ENCODE measurements at regions not wholly inside any gene's neighbourhood (a gene's known extent, or its start where the extent isn't known, plus 50 kb on each side); places are given as distances from the start of the nearest gene placed in this dataset.

GRCh38 chr17:79412110-79412509 is 198.7 kb downstream of the RBFOX3 start:
- no peak overlapping the region for H3K4me3 ChIP-seq (replicated peaks in 1 of 2; ENCODE audit: low read depth in 2 of 2, low read length in 2 of 2)
- DNase-seq (ENCODE audit: low read depth in 2 of 2): no peak
- TF ChIP-seq, protein P1, sequence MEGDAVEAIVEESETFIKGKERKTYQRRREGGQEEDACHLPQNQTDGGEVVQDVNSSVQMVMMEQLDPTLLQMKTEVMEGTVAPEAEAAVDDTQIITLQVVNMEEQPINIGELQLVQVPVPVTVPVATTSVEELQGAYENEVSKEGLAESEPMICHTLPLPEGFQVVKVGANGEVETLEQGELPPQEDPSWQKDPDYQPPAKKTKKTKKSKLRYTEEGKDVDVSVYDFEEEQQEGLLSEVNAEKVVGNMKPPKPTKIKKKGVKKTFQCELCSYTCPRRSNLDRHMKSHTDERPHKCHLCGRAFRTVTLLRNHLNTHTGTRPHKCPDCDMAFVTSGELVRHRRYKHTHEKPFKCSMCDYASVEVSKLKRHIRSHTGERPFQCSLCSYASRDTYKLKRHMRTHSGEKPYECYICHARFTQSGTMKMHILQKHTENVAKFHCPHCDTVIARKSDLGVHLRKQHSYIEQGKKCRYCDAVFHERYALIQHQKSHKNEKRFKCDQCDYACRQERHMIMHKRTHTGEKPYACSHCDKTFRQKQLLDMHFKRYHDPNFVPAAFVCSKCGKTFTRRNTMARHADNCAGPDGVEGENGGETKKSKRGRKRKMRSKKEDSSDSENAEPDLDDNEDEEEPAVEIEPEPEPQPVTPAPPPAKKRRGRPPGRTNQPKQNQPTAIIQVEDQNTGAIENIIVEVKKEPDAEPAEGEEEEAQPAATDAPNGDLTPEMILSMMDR (IDR thresholded peaks at IDR 0.05; ENCODE audit: low read depth, low read length): no peak

DNA sequence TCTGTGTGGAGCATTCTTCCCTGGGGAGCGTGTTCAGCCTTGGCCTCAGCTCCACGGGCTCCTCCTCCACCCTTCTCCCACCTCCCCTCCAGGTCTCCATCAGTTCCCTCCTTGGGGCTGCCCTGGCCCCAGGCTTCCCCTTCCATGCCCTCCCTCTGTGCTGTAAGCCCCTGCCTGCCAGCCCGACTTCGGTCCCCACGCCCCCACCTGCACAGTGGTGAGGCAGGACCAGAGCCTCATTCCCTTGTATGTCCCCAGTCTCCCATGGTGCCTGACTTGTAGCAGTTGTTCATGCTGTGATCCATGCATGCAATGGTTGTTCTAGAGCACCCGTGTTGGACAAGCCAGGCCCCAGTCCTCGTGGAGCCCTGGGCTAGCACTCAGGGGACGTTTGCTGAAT is 199.4 kb downstream of the RBFOX3 start:
- H3K4me3 ChIP-seq (replicated peaks in 1 of 2; ENCODE audit: low read depth in 2 of 2, low read length in 2 of 2): no peak overlapping the region
- TF ChIP-seq, protein P1 (IDR thresholded peaks at IDR 0.05; ENCODE audit: low read depth, low read length): no peak
- DNase-seq (ENCODE audit: low read depth in 2 of 2): no peak

GRCh38 chr17:79410681-79411080 is 200.2 kb downstream of the RBFOX3 start:
- no peak overlapping the region for H3K4me3 ChIP-seq (replicated peaks in 1 of 2; ENCODE audit: low read depth in 2 of 2, low read length in 2 of 2)
- TF ChIP-seq, protein P1 (IDR thresholded peaks at IDR 0.05; ENCODE audit: low read depth, low read length): no peak
- DNase-seq (ENCODE audit: low read depth in 2 of 2): no peak

- H3K4me3 ChIP-seq (replicated peaks in 1 of 2; ENCODE audit: low read depth in 2 of 2, low read length in 2 of 2): no peak overlapping the region
- TF ChIP-seq, protein P1 (IDR thresholded peaks at IDR 0.05; ENCODE audit: low read depth, low read length): no peak
- DNase-seq (ENCODE audit: low read depth in 2 of 2): no peak
Measured at GRCh38 chr17:79408251-79408650, 202.6 kb downstream of the RBFOX3 start.

- no peak for DNase-seq (ENCODE audit: low read depth in 2 of 2)
- TF ChIP-seq, protein P1 (IDR thresholded peaks at IDR 0.05; ENCODE audit: low read depth, low read length): no peak
- H3K4me3 ChIP-seq (replicated peaks in 1 of 2; ENCODE audit: low read depth in 2 of 2, low read length in 2 of 2): no peak overlapping the region
Measured at GRCh38 chr17:79407385-79407784, 203.5 kb downstream of the RBFOX3 start.

- DNase-seq (ENCODE audit: low read depth in 2 of 2): no peak
- H3K4me3 ChIP-seq (replicated peaks in 1 of 2; ENCODE audit: low read depth in 2 of 2, low read length in 2 of 2): no peak overlapping the region
Measured at GRCh38 chr17:79406316-79406715, 204.5 kb downstream of the RBFOX3 start.

DNA sequence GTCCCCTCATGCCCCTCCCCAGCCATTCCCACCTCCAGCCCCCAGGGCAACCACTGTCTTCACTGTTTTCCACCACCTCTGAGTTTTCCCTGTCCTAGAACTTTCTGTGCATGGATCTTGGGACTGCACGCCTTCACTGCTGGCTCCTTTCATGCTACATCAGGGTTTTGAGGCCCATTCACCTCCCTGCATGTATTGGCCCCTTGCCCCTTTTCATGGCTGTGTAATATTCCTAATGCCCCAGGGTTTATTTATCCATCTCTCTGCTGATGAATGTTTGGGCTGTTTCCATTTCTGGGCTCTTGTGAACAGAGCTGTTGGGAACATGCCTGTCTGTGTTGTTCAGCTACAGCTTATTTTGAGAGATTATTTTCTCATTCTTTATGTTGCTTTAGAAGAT is 205.0 kb downstream of the RBFOX3 start:
- no peak for DNase-seq (ENCODE audit: low read depth in 2 of 2)
- TF ChIP-seq, protein P1 (IDR thresholded peaks at IDR 0.05; ENCODE audit: low read depth, low read length): no peak
- H3K4me3 ChIP-seq (replicated peaks in 1 of 2; ENCODE audit: low read depth in 2 of 2, low read length in 2 of 2): no peak overlapping the region

More at GRCh38 chr17:79406316-79406715, 204.5 kb downstream of the RBFOX3 start:
- TF ChIP-seq, protein P1 (IDR thresholded peaks at IDR 0.05; ENCODE audit: low read depth, low read length): no peak

All from cardiac fibroblast (primary cell).